BE2C (cell line): ENCODE measurements at regions not wholly inside any gene's neighbourhood (a gene's known extent, or its start where the extent isn't known, plus 50 kb on each side); places are given as distances from the start of the nearest gene placed in this dataset.

Experiments
- DNase-seq: peaks from one replicate; pipeline ENCODE4 v3.0.0-alpha.2; 2020
- H3K27me3 ChIP-seq: fragments of 250-450 bp; sonication (Bioruptor Pico); 2 replicates; pipeline ENCODE4 v1.5.1; 2020; ENCODE audit warnings: mild to moderate bottlenecking
- H3K36me3 ChIP-seq: fragments of 250-450 bp; sonication (Bioruptor Pico); 2 replicates; pipeline ENCODE4 v1.5.1; 2020; ENCODE audit warnings: mild to moderate bottlenecking
- H3K4me1 ChIP-seq: fragments of 250-450 bp; sonication (Bioruptor Pico); 2 replicates; pipeline ENCODE4 v1.5.1; 2020
- H3K4me3 ChIP-seq: 2 replicates; pipeline ENCODE4 v1.5.1; 2011; ENCODE audit warnings: low read depth, low read length
- H3K9me3 ChIP-seq: fragments of 250-450 bp; sonication (Bioruptor Pico); 2 replicates; pipeline ENCODE4 v1.5.1; 2020
- CTCF ChIP-seq: IDR thresholded peaks from 2 replicates; pipeline ENCODE4 v1.5.1; 2012; ENCODE audit warnings: mild to moderate bottlenecking, low read depth, low read length

- no peaks in the 10 kb centered on the region for H3K9me3 ChIP-seq
- H3K27me3 ChIP-seq = no peaks in the 10 kb centered on the region
- no peaks in the 10 kb centered on the region for H3K36me3 ChIP-seq
- no peak for DNase-seq
- H3K4me1 ChIP-seq = no peaks in the 10 kb centered on the region
- H3K4me3 ChIP-seq = no peak overlapping the region
- no peak for TF ChIP-seq CTCF
These were observed 260.0 kb upstream of the DACH1 start for GRCh38 chr13:72127031-72127430.

GRCh38 chr13:72126424-72126823 lies 259.4 kb upstream of the DACH1 start:
- DNase-seq = no peak
- no peak for TF ChIP-seq CTCF
- Histone ChIP-seq H3K27me3 (no peaks in the 10 kb centered on the region), H3K4me1 (no peaks in the 10 kb centered on the region), H3K9me3 (no peaks in the 10 kb centered on the region), H3K4me3 (no peak overlapping the region), H3K36me3 (no peaks in the 10 kb centered on the region)

GRCh38 chr13:72125561-72125960 lies 258.6 kb upstream of the DACH1 start:
- Histone ChIP-seq H3K27me3 (no peaks in the 10 kb centered on the region), H3K4me1 (no peaks in the 10 kb centered on the region), H3K9me3 (no peaks in the 10 kb centered on the region), H3K36me3 (no peaks in the 10 kb centered on the region), H3K4me3 (no peak overlapping the region)
- no peak for DNase-seq
- TF ChIP-seq CTCF = no peak

- Histone ChIP-seq H3K36me3 (no peaks in the 10 kb centered on the region), H3K9me3 (no peaks in the 10 kb centered on the region), H3K27me3 (no peaks in the 10 kb centered on the region), H3K4me1 (no peaks in the 10 kb centered on the region), H3K4me3 (no peak overlapping the region)
- no peak for TF ChIP-seq CTCF
- DNase-seq = no peak
These were observed 255.8 kb upstream of the DACH1 start for GRCh38 chr13:72122661-72123255.

GRCh38 chr13:72121466-72121865 lies 254.5 kb upstream of the DACH1 start:
- Histone ChIP-seq H3K27me3 (no peaks in the 10 kb centered on the region), H3K9me3 (no peaks in the 10 kb centered on the region), H3K4me3 (no peak overlapping the region), H3K4me1 (no peaks in the 10 kb centered on the region), H3K36me3 (no peaks in the 10 kb centered on the region)
- no peak for DNase-seq
- no peak for TF ChIP-seq CTCF

GRCh38 chr13:72120632-72121031 lies 253.6 kb upstream of the DACH1 start:
- H3K4me3 ChIP-seq = no peak overlapping the region
- no peak for TF ChIP-seq CTCF
- DNase-seq = no peak

More at GRCh38 chr13:72120632-72121031, 253.6 kb upstream of the DACH1 start:
- H3K27me3 ChIP-seq = no peaks in the 10 kb centered on the region
- H3K36me3 ChIP-seq = no peaks in the 10 kb centered on the region
- no peaks in the 10 kb centered on the region for H3K9me3 ChIP-seq
- no peaks in the 10 kb centered on the region for H3K4me1 ChIP-seq
